ENCODE measurements at regions not wholly inside any gene's neighbourhood (a gene's known extent, or its start where the extent isn't known, plus 50 kb on each side); places are given as distances from the start of the nearest gene placed in this dataset.

- H3K27me3 ChIP-seq (replicated peaks) = peaks cover 4% of the 10 kb centered on the region
These were observed 80.4 kb downstream of the HSPH1 start for GRCh38 chr13:31081316-31081715.

GRCh38 chr13:31074756-31075155 lies 86.9 kb downstream of the HSPH1 start:
- H3K27me3 ChIP-seq (replicated peaks) = no peaks in the 10 kb centered on the region
- in situ Hi-C loops (cut with HindIII; ENCODE audit: low pct_ligation_motif_present, low sequenced_read_pairs) = no loop called here
- H3K4me3 ChIP-seq (ENCODE audit: low read depth, low read length) = no peak overlapping the region
- DNase-seq = no peak
- H3K27ac ChIP-seq = no peak overlapping the region
- TF ChIP-seq, protein P1, sequence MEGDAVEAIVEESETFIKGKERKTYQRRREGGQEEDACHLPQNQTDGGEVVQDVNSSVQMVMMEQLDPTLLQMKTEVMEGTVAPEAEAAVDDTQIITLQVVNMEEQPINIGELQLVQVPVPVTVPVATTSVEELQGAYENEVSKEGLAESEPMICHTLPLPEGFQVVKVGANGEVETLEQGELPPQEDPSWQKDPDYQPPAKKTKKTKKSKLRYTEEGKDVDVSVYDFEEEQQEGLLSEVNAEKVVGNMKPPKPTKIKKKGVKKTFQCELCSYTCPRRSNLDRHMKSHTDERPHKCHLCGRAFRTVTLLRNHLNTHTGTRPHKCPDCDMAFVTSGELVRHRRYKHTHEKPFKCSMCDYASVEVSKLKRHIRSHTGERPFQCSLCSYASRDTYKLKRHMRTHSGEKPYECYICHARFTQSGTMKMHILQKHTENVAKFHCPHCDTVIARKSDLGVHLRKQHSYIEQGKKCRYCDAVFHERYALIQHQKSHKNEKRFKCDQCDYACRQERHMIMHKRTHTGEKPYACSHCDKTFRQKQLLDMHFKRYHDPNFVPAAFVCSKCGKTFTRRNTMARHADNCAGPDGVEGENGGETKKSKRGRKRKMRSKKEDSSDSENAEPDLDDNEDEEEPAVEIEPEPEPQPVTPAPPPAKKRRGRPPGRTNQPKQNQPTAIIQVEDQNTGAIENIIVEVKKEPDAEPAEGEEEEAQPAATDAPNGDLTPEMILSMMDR (IDR thresholded peaks at IDR 0.05; ENCODE audit: low read depth, low read length, missing control alignments) = no peak
- no peaks in the 10 kb centered on the region for H3K36me3 ChIP-seq (replicated peaks)

More at GRCh38 chr13:31081316-31081715, 80.4 kb downstream of the HSPH1 start:
- DNase-seq = no peak
- in situ Hi-C loops (cut with HindIII; ENCODE audit: low pct_ligation_motif_present, low sequenced_read_pairs) = no loop called here
- TF ChIP-seq, protein P1 (IDR thresholded peaks at IDR 0.05; ENCODE audit: low read depth, low read length, missing control alignments) = no peak
- no peaks in the 10 kb centered on the region for H3K36me3 ChIP-seq (replicated peaks)
- H3K27ac ChIP-seq = no peak overlapping the region
- H3K4me3 ChIP-seq (ENCODE audit: low read depth, low read length) = no peak overlapping the region

- Histone ChIP-seq H3K4me3 (ENCODE audit: low read depth, low read length) (no peak overlapping the region), H3K27me3 (replicated peaks) (no peaks in the 10 kb centered on the region), H3K27ac (no peak overlapping the region), H3K36me3 (replicated peaks) (no peaks in the 10 kb centered on the region)
- TF ChIP-seq, protein P1 (IDR thresholded peaks at IDR 0.05; ENCODE audit: low read depth, low read length, missing control alignments) = no peak
- in situ Hi-C loops (cut with HindIII; ENCODE audit: low pct_ligation_motif_present, low sequenced_read_pairs) = no loop called here
- peak; percentile 31 for DNase-seq
These were observed 87.6 kb downstream of the HSPH1 start for GRCh38 chr13:31073859-31074718.

- DNase-seq = peak; percentile 37
- TF ChIP-seq, protein P1 (IDR thresholded peaks at IDR 0.05; ENCODE audit: low read depth, low read length, missing control alignments) = no peak
- in situ Hi-C loops (cut with HindIII; ENCODE audit: low pct_ligation_motif_present, low sequenced_read_pairs) = no loop called here
- no peak overlapping the region for H3K27ac ChIP-seq
- H3K36me3 ChIP-seq (replicated peaks) = no peaks in the 10 kb centered on the region
- H3K4me3 ChIP-seq (ENCODE audit: low read depth, low read length) = no peak overlapping the region
- no peaks in the 10 kb centered on the region for H3K27me3 ChIP-seq (replicated peaks)
These were observed 89.7 kb downstream of the HSPH1 start for GRCh38 chr13:31072041-31072440.

GRCh38 chr13:31069808-31070534 lies 91.7 kb downstream of the HSPH1 start:
- Histone ChIP-seq H3K36me3 (replicated peaks) (no peaks in the 10 kb centered on the region), H3K27ac (no peak overlapping the region), H3K4me3 (ENCODE audit: low read depth, low read length) (no peak overlapping the region), H3K27me3 (replicated peaks) (no peaks in the 10 kb centered on the region)
- TF ChIP-seq, protein P1 (IDR thresholded peaks at IDR 0.05; ENCODE audit: low read depth, low read length, missing control alignments) = no peak
- DNase-seq = no peak
- in situ Hi-C loops (cut with HindIII; ENCODE audit: low pct_ligation_motif_present, low sequenced_read_pairs) = no loop called here
